ENCODE measurements at regions not wholly inside any gene's neighbourhood (a gene's known extent, or its start where the extent isn't known, plus 50 kb on each side); places are given as distances from the start of the nearest gene placed in this dataset.

DNA sequence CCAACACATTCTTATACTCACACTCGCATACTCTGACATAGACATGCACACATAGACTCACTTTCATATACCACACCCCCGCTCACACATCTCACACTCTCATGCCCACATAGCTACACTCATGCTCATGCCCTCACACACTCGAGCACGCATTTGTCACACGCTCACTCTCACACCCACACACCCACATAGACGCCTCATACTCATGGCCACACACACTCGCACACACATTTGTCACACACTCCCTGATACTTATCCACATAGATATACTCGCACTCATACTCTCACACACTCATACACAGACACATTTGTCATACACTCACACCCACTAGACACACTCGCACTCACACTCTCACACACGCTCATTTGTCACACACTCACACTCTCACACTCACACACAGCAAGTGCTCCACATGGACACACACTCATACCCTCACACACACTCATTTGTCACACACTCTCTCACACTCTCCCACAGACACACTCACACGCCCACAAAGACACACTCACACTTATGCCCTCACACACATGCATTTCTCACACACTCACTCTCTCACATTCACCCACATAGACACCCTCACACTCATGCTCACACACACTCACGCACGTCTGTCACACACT lies 50.9 kb downstream of the TNP1 start:
- DNase-seq (ENCODE audit: low read depth), result no peak
- in situ Hi-C loops (cut with HindIII; ENCODE audit: low pct_unique_long_range_greater_than_20kb, low sequenced_read_pairs), result no loop called here

- in situ Hi-C loops (cut with HindIII; ENCODE audit: low pct_unique_long_range_greater_than_20kb, low sequenced_read_pairs), result no loop called here
- DNase-seq (ENCODE audit: low read depth), result no peak
Observed at GRCh38 chr2:216807857-216808272, 52.0 kb downstream of the TNP1 start.

GRCh38 chr2:216804357-216805350 lies 55.2 kb downstream of the TNP1 start:
- no peak for DNase-seq (ENCODE audit: low read depth)
- in situ Hi-C loops (cut with HindIII; ENCODE audit: low pct_unique_long_range_greater_than_20kb, low sequenced_read_pairs), result no loop called here

- in situ Hi-C loops (cut with HindIII; ENCODE audit: low pct_unique_long_range_greater_than_20kb, low sequenced_read_pairs), result no loop called here
- no peak for DNase-seq (ENCODE audit: low read depth)
Observed at GRCh38 chr2:216803791-216804190, 56.1 kb downstream of the TNP1 start.

- DNase-seq (ENCODE audit: low read depth), result no peak
- in situ Hi-C loops (cut with HindIII; ENCODE audit: low pct_unique_long_range_greater_than_20kb, low sequenced_read_pairs), result no loop called here
Observed at GRCh38 chr2:216802516-216803215, 57.2 kb downstream of the TNP1 start.

DNA sequence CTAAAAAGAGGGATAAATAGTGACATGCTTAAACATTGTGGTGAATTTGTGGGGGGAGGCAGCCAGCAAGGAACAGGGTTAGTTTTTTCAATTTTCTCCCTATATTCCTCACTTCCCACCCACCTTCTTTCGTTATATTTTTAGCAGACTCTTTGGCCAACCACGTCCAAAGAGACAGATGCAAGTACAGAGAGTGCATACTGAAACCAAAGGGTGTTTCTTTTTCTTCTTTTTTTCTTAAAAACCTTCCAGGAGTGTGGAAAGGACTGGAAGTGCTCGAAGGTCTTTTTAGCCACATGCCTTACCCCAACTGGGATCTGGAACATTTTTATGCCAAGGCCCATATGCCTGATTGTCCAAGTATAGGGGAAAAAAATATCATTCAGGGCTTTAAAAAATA lies 59.0 kb downstream of the TNP1 start:
- in situ Hi-C loops (cut with HindIII; ENCODE audit: low pct_unique_long_range_greater_than_20kb, low sequenced_read_pairs), result no loop called here
- no peak for DNase-seq (ENCODE audit: low read depth)

DNA sequence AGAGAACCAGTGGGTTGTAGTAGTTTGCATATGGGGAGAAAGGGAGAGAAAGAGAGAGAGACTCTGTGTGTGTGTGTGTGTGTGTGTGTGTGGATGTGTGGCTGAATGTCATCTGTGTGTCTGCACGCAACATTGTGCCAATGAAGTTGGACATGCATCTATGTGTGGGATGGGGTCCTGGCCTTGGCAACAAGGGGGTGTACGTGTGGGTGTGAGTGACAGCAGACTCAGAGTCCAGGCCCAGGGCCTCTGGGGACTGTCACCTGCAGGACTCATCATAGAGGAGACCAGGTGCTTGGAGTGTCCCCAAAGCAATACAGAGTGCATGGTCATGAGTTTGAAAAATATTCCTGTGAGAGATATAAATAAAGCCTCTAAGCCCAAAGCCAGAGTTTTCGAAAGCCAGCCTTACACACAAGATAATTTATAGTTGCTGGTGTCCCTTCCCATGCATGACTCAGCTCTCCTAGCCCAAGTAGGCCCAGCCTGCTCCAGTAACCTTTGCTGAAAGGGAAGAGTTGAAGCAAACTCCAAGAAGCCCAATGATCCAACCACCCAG lies 59.9 kb downstream of the TNP1 start:
- peak; percentile 14 for DNase-seq (ENCODE audit: low read depth)
- in situ Hi-C loops (cut with HindIII; ENCODE audit: low pct_unique_long_range_greater_than_20kb, low sequenced_read_pairs), result no loop called here

- DNase-seq (ENCODE audit: low read depth), result no peak
- in situ Hi-C loops (cut with HindIII; ENCODE audit: low pct_unique_long_range_greater_than_20kb, low sequenced_read_pairs), result no loop called here
Observed at GRCh38 chr2:216796115-216796840, 63.6 kb downstream of the TNP1 start.

GRCh38 chr2:216793386-216793785 lies 66.5 kb downstream of the TNP1 start:
- no peak for DNase-seq (ENCODE audit: low read depth)
- in situ Hi-C loops (cut with HindIII; ENCODE audit: low pct_unique_long_range_greater_than_20kb, low sequenced_read_pairs), result no loop called here

GRCh38 chr2:216792222-216793021 lies 67.4 kb downstream of the TNP1 start:
- in situ Hi-C loops (cut with HindIII; ENCODE audit: low pct_unique_long_range_greater_than_20kb, low sequenced_read_pairs), result no loop called here
- peak; percentile 95 for DNase-seq (ENCODE audit: low read depth)

GRCh38 chr2:216791303-216791702 lies 68.6 kb downstream of the TNP1 start:
- no peak for DNase-seq (ENCODE audit: low read depth)
- in situ Hi-C loops (cut with HindIII; ENCODE audit: low pct_unique_long_range_greater_than_20kb, low sequenced_read_pairs), result no loop called here

DNA sequence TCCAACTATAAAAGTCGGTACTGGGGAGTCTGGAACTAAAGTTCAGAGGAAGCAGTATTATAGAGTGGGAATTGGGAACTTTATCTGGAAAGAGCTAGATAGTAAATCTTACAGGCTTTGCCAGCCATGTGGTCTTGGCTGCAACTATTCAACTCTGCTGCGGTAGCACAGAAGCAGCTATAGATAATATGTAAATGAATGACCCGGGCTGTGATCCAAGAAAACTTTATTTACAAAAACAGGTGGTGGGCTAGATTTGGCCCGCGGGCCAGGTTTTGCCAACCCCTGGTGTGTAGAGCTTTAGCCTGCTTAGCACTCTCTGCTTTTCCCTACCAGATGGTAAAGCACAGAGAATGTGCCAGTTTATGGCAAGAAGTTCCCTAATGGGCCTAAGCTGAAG lies 70.8 kb downstream of the TNP1 start:
- in situ Hi-C loops (cut with HindIII; ENCODE audit: low pct_unique_long_range_greater_than_20kb, low sequenced_read_pairs), result no loop called here
- DNase-seq (ENCODE audit: low read depth), result no peak

GRCh38 chr2:216787851-216788540 lies 71.9 kb downstream of the TNP1 start:
- in situ Hi-C loops (cut with HindIII; ENCODE audit: low pct_unique_long_range_greater_than_20kb, low sequenced_read_pairs), result no loop called here
- DNase-seq (ENCODE audit: low read depth), result no peak

GRCh38 chr2:216786676-216787075 lies 73.2 kb downstream of the TNP1 start:
- in situ Hi-C loops (cut with HindIII; ENCODE audit: low pct_unique_long_range_greater_than_20kb, low sequenced_read_pairs), result no loop called here
- no peak for DNase-seq (ENCODE audit: low read depth)

- in situ Hi-C loops (cut with HindIII; ENCODE audit: low pct_unique_long_range_greater_than_20kb, low sequenced_read_pairs), result no loop called here
- DNase-seq (ENCODE audit: low read depth), result no peak
Observed at GRCh38 chr2:216784456-216784855, 75.4 kb downstream of the TNP1 start.

DNA sequence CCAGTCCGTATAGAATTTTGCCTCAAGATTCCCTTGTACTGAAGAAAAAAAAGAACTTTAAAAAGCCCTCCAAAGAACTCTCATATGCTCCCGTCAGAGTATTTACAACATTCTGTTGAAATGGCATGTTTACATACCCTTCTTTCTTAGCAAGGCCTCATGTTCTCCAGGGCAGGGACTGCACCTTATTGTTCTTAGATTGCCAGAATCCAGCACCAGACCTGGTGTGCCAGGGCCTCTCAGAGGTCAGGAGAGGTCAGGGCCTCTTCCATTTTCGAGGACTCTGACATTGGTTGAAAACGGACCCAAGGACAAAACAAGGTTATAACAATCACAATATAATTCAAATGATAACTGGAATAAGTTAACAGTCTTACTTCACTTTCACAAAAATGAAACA lies 78.2 kb downstream of the TNP1 start:
- DNase-seq (ENCODE audit: low read depth), result no peak
- in situ Hi-C loops (cut with HindIII; ENCODE audit: low pct_unique_long_range_greater_than_20kb, low sequenced_read_pairs), result no loop called here

DNA sequence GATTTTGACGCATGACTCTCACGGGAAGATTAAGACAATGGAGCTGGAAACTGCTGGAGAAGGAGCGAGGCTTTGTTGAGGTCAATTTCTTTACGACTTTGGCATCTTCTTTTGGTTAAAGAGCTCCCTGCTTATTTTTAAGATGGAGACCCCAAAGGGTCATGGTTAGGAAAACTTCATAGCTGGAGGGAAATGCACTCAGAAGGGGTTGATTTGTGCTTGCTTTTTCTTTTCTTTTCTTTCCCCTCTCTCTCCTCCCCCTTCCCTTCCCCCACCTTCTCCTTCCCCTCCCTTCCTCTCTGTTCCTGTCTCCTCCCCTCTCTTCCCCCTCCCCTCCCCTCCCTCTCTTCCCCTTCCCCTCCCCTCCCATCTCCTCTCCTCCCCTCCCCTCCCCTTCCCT lies 79.0 kb downstream of the TNP1 start:
- in situ Hi-C loops (cut with HindIII; ENCODE audit: low pct_unique_long_range_greater_than_20kb, low sequenced_read_pairs), result no loop called here
- no peak for DNase-seq (ENCODE audit: low read depth)

Data from Caki2 (cell line).